G401 (cell line): ENCODE measurements at regions not wholly inside any gene's neighbourhood (a gene's known extent, or its start where the extent isn't known, plus 50 kb on each side); places are given as distances from the start of the nearest gene placed in this dataset.

Source experiments
- DNase-seq: peaks from one replicate; pipeline ENCODE4 v3.0.0-alpha.2; 2015; ENCODE audit warnings: low spot score
- in situ Hi-C: cut with HindIII; loops from 2 replicates; pipeline ENCODE4 v1.10.0; 2016; ENCODE audit warnings: low sequenced_read_pairs, mixed read lengths

GRCh38 chr3:137347132-137347531, 389.3 kb downstream of the IL20RB start:
- in situ Hi-C loops = loop anchor here (5.0 kb wide), 1 partner anchor 40 kb away; no protein-coding TSS in a partner anchor
- no peak for DNase-seq

DNA sequence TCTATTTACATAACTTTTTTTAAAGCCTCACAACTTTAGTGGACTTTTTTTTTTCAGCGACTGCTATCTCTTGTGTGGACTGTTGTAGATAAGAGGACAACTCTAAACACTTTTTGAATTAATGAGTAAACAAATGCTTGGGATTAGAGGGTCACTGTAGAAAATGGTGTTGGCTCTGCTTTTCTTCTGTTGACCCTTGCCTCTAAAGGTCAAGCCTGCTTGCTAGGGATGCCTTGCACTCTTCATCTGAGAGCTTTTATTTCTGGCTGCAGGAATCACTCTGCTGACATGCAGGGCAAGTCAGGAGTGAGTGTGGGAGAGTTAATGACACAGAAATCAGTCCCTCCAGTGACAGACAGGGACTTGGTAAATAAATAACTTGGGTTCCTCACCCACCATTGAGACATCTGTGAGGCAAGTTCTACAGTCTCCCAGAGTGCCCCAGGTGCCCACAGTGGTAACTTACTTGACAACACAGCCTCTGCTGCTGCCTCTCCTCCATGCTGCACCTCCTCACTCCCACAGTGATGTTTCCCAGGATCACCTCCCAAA, 390.1 kb downstream of the IL20RB start:
- in situ Hi-C loops = loop anchor here (5.0 kb wide), 1 partner anchor 39 kb away; no protein-coding TSS in a partner anchor
- DNase-seq = no peak

- DNase-seq = no peak
- in situ Hi-C loops = loop anchor here (5.0 kb wide), 1 partner anchor 38 kb away; no protein-coding TSS in a partner anchor
These were observed 391.2 kb downstream of the IL20RB start for GRCh38 chr3:137348936-137349335.

DNA sequence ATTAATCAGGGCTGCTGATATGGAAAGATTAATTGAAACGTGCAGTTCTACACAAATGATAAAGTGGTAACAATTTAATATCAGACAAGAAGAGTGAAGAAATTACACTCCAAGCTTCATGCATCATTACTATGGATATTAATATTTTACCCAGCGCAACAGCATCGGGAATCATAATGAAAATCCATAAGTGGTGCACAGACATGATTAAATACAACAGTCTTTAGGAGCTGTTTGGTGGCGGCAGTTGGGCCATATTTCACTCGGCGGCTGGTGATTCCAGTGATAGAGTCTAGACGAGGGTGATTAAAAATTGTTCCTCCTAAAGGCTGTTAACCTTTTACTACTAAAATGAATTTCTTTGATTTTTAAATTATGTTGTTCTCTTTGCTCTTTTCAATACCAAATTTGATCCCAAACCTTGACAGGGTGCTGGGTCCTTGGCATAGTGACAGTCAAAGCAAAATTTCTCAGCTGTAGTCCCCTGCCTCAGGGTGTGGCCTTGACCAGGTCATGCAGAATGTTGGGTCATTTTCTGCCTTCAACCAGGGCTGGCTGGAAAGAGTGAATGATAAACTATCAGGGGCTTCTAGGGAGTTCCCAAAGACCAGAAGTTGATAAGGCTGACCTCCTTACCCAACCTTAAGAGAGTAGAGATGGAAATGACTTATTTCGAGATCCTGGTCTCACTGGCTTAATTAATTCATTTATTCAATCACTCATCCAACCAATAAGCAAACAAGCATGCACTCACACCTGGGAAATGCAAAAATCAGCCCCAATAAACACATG, 392.0 kb downstream of the IL20RB start:
- in situ Hi-C loops = loop anchor here (5.0 kb wide), 1 partner anchor 38 kb away; no protein-coding TSS in a partner anchor
- DNase-seq = no peak

- DNase-seq = no peak
- in situ Hi-C loops = no loop called here
These were observed 402.9 kb downstream of the IL20RB start for GRCh38 chr3:137360531-137361201.

DNA sequence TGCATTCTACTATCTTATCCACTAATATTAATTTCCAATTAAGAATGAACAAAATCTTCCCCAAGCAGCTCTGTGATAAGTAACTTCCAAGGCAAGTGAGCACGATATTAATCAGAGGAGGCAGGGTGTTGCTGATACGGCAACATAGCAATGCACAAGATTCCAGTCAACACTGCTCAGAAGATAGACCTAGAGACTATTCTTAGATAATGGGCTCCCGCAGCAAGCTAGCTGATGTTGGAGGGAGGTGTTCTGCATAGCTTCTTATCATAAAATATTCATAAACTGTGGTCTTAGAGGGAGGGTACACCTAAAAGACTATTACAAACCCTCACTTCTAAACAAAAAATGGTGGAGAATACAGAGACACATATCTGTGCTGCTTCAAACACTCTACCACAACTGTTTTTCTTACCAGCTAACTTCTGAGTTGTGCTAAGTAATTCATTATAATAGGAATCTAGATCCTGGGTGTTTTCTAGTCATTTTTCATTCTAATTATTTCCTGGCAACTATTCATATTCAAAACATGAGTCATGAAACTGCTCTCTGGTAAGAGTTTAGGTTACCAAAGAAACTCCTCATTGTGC, 382.0 kb upstream of the SOX14 start:
- in situ Hi-C loops = no loop called here
- DNase-seq = no peak

DNA sequence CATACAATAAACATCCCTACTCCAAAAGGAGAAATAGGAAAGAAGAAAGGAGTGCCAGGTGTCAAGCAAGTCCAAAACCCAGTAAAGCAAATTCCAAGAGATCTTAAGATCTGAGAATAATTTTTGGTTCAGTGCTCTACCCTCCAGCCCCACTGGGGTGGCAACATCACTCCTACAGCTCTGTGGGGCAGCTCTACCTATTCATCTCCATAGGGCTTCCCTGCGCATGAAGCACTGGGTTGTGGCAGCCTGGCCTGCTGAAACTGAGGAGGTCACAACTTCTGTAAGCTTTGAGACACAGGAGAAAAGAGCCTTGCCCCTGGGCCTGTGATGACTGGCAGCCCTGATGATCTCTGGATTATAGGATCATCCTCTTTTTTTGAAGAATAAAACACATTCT, 378.2 kb upstream of the SOX14 start:
- DNase-seq = no peak
- in situ Hi-C loops = loop anchor here (5.0 kb wide), 1 partner anchor 39 kb away; no protein-coding TSS in a partner anchor

- no peak for DNase-seq
- in situ Hi-C loops = no loop called here
These were observed 354.5 kb upstream of the SOX14 start for GRCh38 chr3:137409584-137409983.

- DNase-seq = no peak
- in situ Hi-C loops = no loop called here
These were observed 354.1 kb upstream of the SOX14 start for GRCh38 chr3:137410028-137410427.

GRCh38 chr3:137420198-137420995, 343.7 kb upstream of the SOX14 start:
- in situ Hi-C loops = no loop called here
- no peak for DNase-seq

DNA sequence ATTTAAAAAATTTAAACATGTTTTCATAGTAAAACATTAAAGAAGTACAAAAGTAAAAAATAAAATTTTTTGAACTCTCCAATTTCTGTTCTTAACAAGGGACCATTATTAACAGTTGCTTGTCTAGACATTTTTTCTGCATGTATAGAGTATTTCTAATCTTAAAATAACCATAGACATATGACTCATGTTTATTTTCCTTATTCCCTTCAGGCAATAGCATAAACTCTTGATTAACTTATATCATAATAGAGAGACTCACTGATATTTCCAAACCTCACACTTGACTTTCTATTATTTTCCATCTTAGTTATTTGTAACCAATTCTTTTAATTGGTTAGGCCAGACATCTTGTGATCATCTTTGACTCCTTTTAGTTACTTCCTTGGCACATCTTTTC, 325.6 kb upstream of the SOX14 start:
- DNase-seq = no peak
- in situ Hi-C loops = no loop called here

- in situ Hi-C loops = no loop called here
- no peak for DNase-seq
These were observed 303.2 kb upstream of the SOX14 start for GRCh38 chr3:137460944-137461343.

DNA sequence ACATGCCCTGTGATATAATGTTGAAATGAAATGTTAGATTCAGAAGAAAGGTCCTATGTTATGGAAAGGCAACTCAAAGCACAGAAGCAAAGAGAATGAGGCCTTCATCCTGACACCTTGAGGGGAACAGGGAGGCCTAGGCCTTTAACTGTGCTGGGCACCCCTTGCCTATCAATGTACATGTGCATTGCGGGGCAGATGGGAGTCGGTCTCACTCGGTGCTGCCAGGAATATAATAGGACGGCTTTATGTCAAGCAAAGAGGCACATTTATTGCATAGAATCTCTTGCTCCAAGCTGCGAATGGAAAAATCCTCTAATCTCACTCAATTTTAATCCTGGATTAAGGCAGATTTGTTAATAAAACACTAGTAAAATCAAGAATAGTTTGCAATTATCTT, 301.0 kb upstream of the SOX14 start:
- in situ Hi-C loops = no loop called here
- no peak for DNase-seq

GRCh38 chr3:137464341-137464740, 299.8 kb upstream of the SOX14 start:
- in situ Hi-C loops = no loop called here
- no peak for DNase-seq

- in situ Hi-C loops = no loop called here
- DNase-seq = no peak
These were observed 295.7 kb upstream of the SOX14 start for GRCh38 chr3:137468446-137468845.

GRCh38 chr3:137469263-137469662, 294.9 kb upstream of the SOX14 start:
- in situ Hi-C loops = no loop called here

GRCh38 chr3:137471130-137471529, 293.0 kb upstream of the SOX14 start:
- DNase-seq = no peak
- in situ Hi-C loops = no loop called here

More at GRCh38 chr3:137469263-137469662, 294.9 kb upstream of the SOX14 start:
- no peak for DNase-seq

DNA sequence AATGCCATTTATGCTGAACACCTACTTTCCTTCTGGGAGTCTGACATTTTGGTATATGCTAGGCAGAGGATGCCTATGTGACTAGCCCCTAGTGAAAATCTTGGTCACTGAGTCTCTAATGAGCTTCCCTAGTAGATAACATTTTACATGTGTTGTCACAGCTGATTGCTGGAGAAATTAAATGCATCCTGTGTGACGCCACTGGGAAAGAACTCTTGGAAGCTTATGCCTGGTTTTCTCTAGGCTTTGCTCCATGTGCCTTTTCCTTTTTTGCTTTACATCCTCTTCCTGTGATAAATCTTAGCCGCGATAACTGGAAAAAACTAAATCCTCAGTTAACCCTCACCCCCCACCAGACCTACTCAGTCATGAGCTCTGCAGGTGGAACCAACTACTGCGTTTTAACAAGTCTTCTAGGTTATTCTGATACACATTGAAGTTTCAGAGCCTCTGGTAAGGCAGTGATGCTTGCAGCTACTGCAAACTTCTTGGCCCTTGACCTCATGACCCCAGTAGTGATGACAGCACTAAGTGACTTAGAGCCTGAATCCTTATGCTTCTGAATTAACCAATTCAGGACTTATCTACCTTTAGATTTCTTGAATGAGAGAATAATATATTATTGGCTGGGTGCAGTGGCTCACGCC, 292.4 kb upstream of the SOX14 start:
- DNase-seq = no peak
- in situ Hi-C loops = no loop called here

GRCh38 chr3:137477614-137478013, 286.5 kb upstream of the SOX14 start:
- in situ Hi-C loops = no loop called here
- DNase-seq = no peak
